ENCODE measurements at regions not wholly inside any gene's neighbourhood (a gene's known extent, or its start where the extent isn't known, plus 50 kb on each side); places are given as distances from the start of the nearest gene placed in this dataset.

GRCh38 chr5:19370655-19371386, 617.2 kb downstream of the CDH18 start:
- Mint-ChIP-seq H3K36me3 (ENCODE audit: low read depth) (no peaks in the 10 kb centered on the region), H3K27me3 (no peaks in the 10 kb centered on the region), H3K4me3 (no peak overlapping the region), H3K27ac (no peak overlapping the region), H3K4me1 (no peaks in the 10 kb centered on the region), H3K9me3 (no peaks in the 10 kb centered on the region)
- POLR2A ChIA-PET, result no interaction called here
- CTCF ChIA-PET, result no interaction called here
- TF ChIP-seq CTCF (IDR thresholded peaks at IDR 0.05), result no peak
- ATAC-seq (ENCODE audit: low read depth), result no peak
- DNase-seq, result no peak
- intact Hi-C loops (cut with micrococcal nuclease), result no loop called here

GRCh38 chr5:19388391-19388790, 599.6 kb downstream of the CDH18 start:
- no peak for ATAC-seq (ENCODE audit: low read depth)
- Mint-ChIP-seq H3K36me3 (ENCODE audit: low read depth) (no peaks in the 10 kb centered on the region), H3K27me3 (no peaks in the 10 kb centered on the region), H3K27ac (no peak overlapping the region), H3K9me3 (no peaks in the 10 kb centered on the region), H3K4me1 (no peaks in the 10 kb centered on the region), H3K4me3 (no peak overlapping the region)
- intact Hi-C loops (cut with micrococcal nuclease), result no loop called here
- ChIA-PET POLR2A (no interaction called here), CTCF (no interaction called here)
- TF ChIP-seq CTCF (IDR thresholded peaks at IDR 0.05), result no peak
- DNase-seq, result no peak

- no peak for TF ChIP-seq CTCF (IDR thresholded peaks at IDR 0.05)
- no peaks in the 10 kb centered on the region for H3K9me3 Mint-ChIP-seq
- DNase-seq (no peak), ATAC-seq (ENCODE audit: low read depth) (no peak)
- no peak overlapping the region for H3K4me3 Mint-ChIP-seq
- intact Hi-C loops (cut with micrococcal nuclease), result no loop called here
- H3K4me1 Mint-ChIP-seq, result no peaks in the 10 kb centered on the region
- no peaks in the 10 kb centered on the region for H3K27me3 Mint-ChIP-seq
- ChIA-PET CTCF (no interaction called here), POLR2A (no interaction called here)
- H3K36me3 Mint-ChIP-seq (ENCODE audit: low read depth), result no peaks in the 10 kb centered on the region
- H3K27ac Mint-ChIP-seq, result no peak overlapping the region
These were observed 587.0 kb downstream of the CDH18 start for GRCh38 chr5:19401032-19401431.

- ChIA-PET POLR2A (no interaction called here), CTCF (no interaction called here)
- Mint-ChIP-seq H3K4me1 (no peaks in the 10 kb centered on the region), H3K27ac (no peak overlapping the region), H3K36me3 (ENCODE audit: low read depth) (no peaks in the 10 kb centered on the region), H3K27me3 (no peaks in the 10 kb centered on the region), H3K4me3 (no peak overlapping the region), H3K9me3 (peaks cover 8% of the 10 kb centered on the region)
- no peak for TF ChIP-seq CTCF (IDR thresholded peaks at IDR 0.05)
- no peak for ATAC-seq (ENCODE audit: low read depth)
- no peak for DNase-seq
- intact Hi-C loops (cut with micrococcal nuclease), result no loop called here
These were observed 581.2 kb downstream of the CDH18 start for GRCh38 chr5:19406576-19407365.

- Mint-ChIP-seq H3K9me3 (peaks cover 8% of the 10 kb centered on the region), H3K27ac (no peak overlapping the region), H3K4me1 (no peaks in the 10 kb centered on the region), H3K27me3 (no peaks in the 10 kb centered on the region), H3K36me3 (ENCODE audit: low read depth) (no peaks in the 10 kb centered on the region), H3K4me3 (no peak overlapping the region)
- no peak for DNase-seq
- intact Hi-C loops (cut with micrococcal nuclease), result no loop called here
- no peak for TF ChIP-seq CTCF (IDR thresholded peaks at IDR 0.05)
- ChIA-PET POLR2A (no interaction called here), CTCF (no interaction called here)
- ATAC-seq (ENCODE audit: low read depth), result no peak
These were observed 579.9 kb downstream of the CDH18 start for GRCh38 chr5:19408149-19408548.

Data from activated B cell treated with CpG ODN at 0.5 μM for 24 hours (primary cell).